ENCODE measurements at regions not wholly inside any gene's neighbourhood (a gene's known extent, or its start where the extent isn't known, plus 50 kb on each side); places are given as distances from the start of the nearest gene placed in this dataset.
"Not testable (repeated sequence)": the region's sequence is repeated elsewhere in the genome, so short reads cannot be mapped to it uniquely, and the experiment has no call there.

- DNase-seq, result not testable (repeated sequence)
Observed at GRCh38 chr1:145191272-145191675, 50.7 kb downstream of the PPIAL4D start.

- DNase-seq, result not testable (repeated sequence)
Observed at GRCh38 chr1:145189543-145190030, 52.4 kb downstream of the PPIAL4D start.

- DNase-seq, result peak in 1 of 2 experiments; percentile 14
Observed at GRCh38 chr1:145188869-145189542, 53.0 kb downstream of the PPIAL4D start.

- not testable (repeated sequence) for DNase-seq
Observed at GRCh38 chr1:145182606-145183413, 59.2 kb downstream of the PPIAL4D start.

GRCh38 chr1:145176285-145176925 lies 65.6 kb downstream of the PPIAL4D start:
- peak in 1 of 2 experiments; percentile 12 for DNase-seq

GRCh38 chr1:145174377-145174776 lies 67.6 kb downstream of the PPIAL4D start:
- DNase-seq, result not testable (repeated sequence)

- not testable (repeated sequence) for DNase-seq
Observed at GRCh38 chr1:145168220-145168848, 72.6 kb downstream of the FAM72D start.

GRCh38 chr1:145164360-145164759 lies 68.6 kb downstream of the FAM72D start:
- not testable (repeated sequence) for DNase-seq

Measured in activated CD4-positive, alpha-beta T cell treated with anti-CD3 and anti-CD28 coated beads, Interleukin-2, amount 50 U/mL, for 48 hours (primary cell).